Neuronal stem cell (in vitro differentiated cells): ENCODE measurements at regions not wholly inside any gene's neighbourhood (a gene's known extent, or its start where the extent isn't known, plus 50 kb on each side); places are given as distances from the start of the nearest gene placed in this dataset.

Experiments
- DNase-seq: peaks from one replicate; pipeline ENCODE4 v3.0.0-alpha.2; 2013; ENCODE audit warnings: low spot score
- H2AFZ ChIP-seq: one replicate; pipeline ENCODE4 v1.6.1; 2013; ENCODE audit warnings: mild to moderate bottlenecking, low read length, inconsistent platforms
- H2AK5ac ChIP-seq: 2 replicates; pipeline ENCODE4 v1.6.1; 2013; ENCODE audit warnings: low read depth, mild to moderate bottlenecking, inconsistent platforms, low read length, moderate library complexity, mixed read lengths
- H2BK120ac ChIP-seq: 2 replicates; pipeline ENCODE4 v1.6.1; 2013; ENCODE audit warnings: low read depth, mild to moderate bottlenecking, inconsistent platforms, low read length, moderate library complexity, mixed read lengths
- H2BK12ac ChIP-seq: one replicate; pipeline ENCODE4 v1.6.1; 2013; ENCODE audit warnings: low read length, inconsistent platforms
- H2BK15ac ChIP-seq: 2 replicates; pipeline ENCODE4 v1.6.1; 2013; ENCODE audit warnings: mild to moderate bottlenecking, low read length, inconsistent platforms, mixed read lengths
- H2BK5ac ChIP-seq: one replicate; pipeline ENCODE4 v1.6.1; 2013; ENCODE audit warnings: inconsistent platforms, mild to moderate bottlenecking, low read length, moderate library complexity
- H3K14ac ChIP-seq: one replicate; pipeline ENCODE4 v1.6.1; 2013; ENCODE audit warnings: low read length, inconsistent platforms
- H3K18ac ChIP-seq: 2 replicates; pipeline ENCODE4 v1.6.1; 2013; ENCODE audit warnings: low read length, inconsistent platforms
- H3K23ac ChIP-seq: 2 replicates; pipeline ENCODE4 v1.6.1; 2013; ENCODE audit warnings: low read depth, mild to moderate bottlenecking, mixed read lengths, low read length, inconsistent platforms; ENCODE audit not compliant: poor library complexity
- H3K27ac ChIP-seq: replicated peaks from 3 replicates; pipeline ENCODE4 v1.5.1; 2013; ENCODE audit warnings: low read length, inconsistent platforms
- H3K27me3 ChIP-seq, 3 experiments: 2 replicates each; pipeline ENCODE4 v1.6.1; 2013; ENCODE audit warnings: low read length in 3 of 3, mild to moderate bottlenecking in 2 of 3, inconsistent platforms in 1 of 3, low read depth in 1 of 3, mixed read lengths in 1 of 3, moderate library complexity in 1 of 3; ENCODE audit not compliant: control insufficient read depth in 3 of 3, insufficient read depth in 3 of 3
- H3K36me3 ChIP-seq, 2 donors: replicated peaks in 1 of 2; 2 replicates each; pipeline ENCODE4 v1.6.1; 2013; ENCODE audit warnings: low read length in 2 of 2; ENCODE audit not compliant: control insufficient read depth in 2 of 2, insufficient read depth in 2 of 2
- H3K4ac ChIP-seq: 2 replicates; pipeline ENCODE4 v1.6.1; 2013; ENCODE audit warnings: inconsistent platforms, mild to moderate bottlenecking, low read length, moderate library complexity
- H3K4me1 ChIP-seq, 2 donors: 1 replicate in 1 of 2; 2 replicates in 1 of 2; pipeline ENCODE4 v1.6.1; 2013; ENCODE audit warnings: low read length in 2 of 2, low read depth in 1 of 2; ENCODE audit not compliant: control insufficient read depth in 2 of 2, insufficient read depth in 1 of 2
- H3K4me2 ChIP-seq: one replicate; pipeline ENCODE4 v1.6.1; 2013; ENCODE audit warnings: mild to moderate bottlenecking, low read length, inconsistent platforms; ENCODE audit not compliant: insufficient read depth, poor library complexity, severe bottlenecking
- H3K4me3 ChIP-seq, 2 donors: 2 replicates each; pipeline ENCODE4 v1.5.1; 2013; ENCODE audit warnings: low read length in 2 of 2, mild to moderate bottlenecking in 2 of 2, inconsistent platforms in 1 of 2, moderate library complexity in 1 of 2
- H3K79me1 ChIP-seq: one replicate; pipeline ENCODE4 v1.6.1; 2013; ENCODE audit warnings: low read depth, mild to moderate bottlenecking, inconsistent platforms, low read length, moderate library complexity
- H3K9ac ChIP-seq: one replicate; pipeline ENCODE4 v1.6.1; 2013; ENCODE audit warnings: mild to moderate bottlenecking, low read depth, low read length, inconsistent platforms; ENCODE audit not compliant: poor library complexity
- H3K9me3 ChIP-seq, 2 donors: replicated peaks in 1 of 2; 2 replicates each; pipeline versions ENCODE3 to v1.6.1; 2013; ENCODE audit warnings: low read length in 2 of 2, mild to moderate bottlenecking in 2 of 2, inconsistent platforms in 1 of 2, low read depth in 1 of 2, mixed read lengths in 1 of 2, moderate library complexity in 1 of 2; ENCODE audit not compliant: control insufficient read depth in 2 of 2, insufficient read depth in 1 of 2
- H4K8ac ChIP-seq: one replicate; pipeline ENCODE4 v1.6.1; 2013; ENCODE audit warnings: low read depth, mild to moderate bottlenecking, inconsistent platforms, low read length, moderate library complexity
- H4K91ac ChIP-seq: one replicate; pipeline ENCODE4 v1.6.1; 2013; ENCODE audit warnings: low read length, low read depth, mild to moderate bottlenecking, inconsistent platforms; ENCODE audit not compliant: poor library complexity
- WGBS, 2 donors: extraction: QIAGEN DNeasy Blood & Tissue Kit; methylation state at CpG; one replicate each; pipeline ENCODE4 v1.1.7; 2013; ENCODE audit warnings: missing lambda C conversion rate in 2 of 2, mixed read lengths in 1 of 2; ENCODE audit not compliant: insufficient read length in 2 of 2, insufficient replicate concordance in 1 of 2; ENCODE audit errors: extremely low coverage in 2 of 2; 5-methylcytosine and 5-hydroxymethylcytosine counted together

- Histone ChIP-seq H3K27me3 (no peaks in the 10 kb centered on the region), H4K8ac (no peak overlapping the region), H3K14ac (no peak overlapping the region), H3K4me3 (no peak overlapping the region), H3K27ac (no peak overlapping the region), H2BK15ac (no peak overlapping the region), H2BK5ac (no peak overlapping the region), H2BK12ac (no peak overlapping the region), H3K4me1 (peaks cover 0 to 3% of the 10 kb centered on the region in 2 donors), H3K36me3 (no peaks in the 10 kb centered on the region), H3K9ac (no peak overlapping the region), H3K23ac (no peak overlapping the region), H2AK5ac (no peak overlapping the region), H3K79me1 (no peaks in the 10 kb centered on the region), H3K4me2 (no peak overlapping the region), H2AFZ (no peak overlapping the region), H3K9me3 (no peaks in the 10 kb centered on the region), H3K18ac (no peak overlapping the region), H4K91ac (no peak overlapping the region), H2BK120ac (no peak overlapping the region), H3K4ac (no peak overlapping the region)
- WGBS, 2 donors, result no CpG with 5 or more reads among the region's 1 CpG
- DNase-seq, result no peak
Measured at GRCh38 chr17:69630056-69630635, 215.6 kb downstream of the MAP2K6 start.

GRCh38 chr17:69634844-69635243 lies 220.3 kb downstream of the MAP2K6 start:
- no peak overlapping the region for H3K23ac ChIP-seq
- DNase-seq, result no peak
- H2BK5ac ChIP-seq, result no peak overlapping the region
- no peak overlapping the region for H3K27ac ChIP-seq
- H3K4me3 ChIP-seq, result no peak overlapping the region
- no peak overlapping the region for H4K8ac ChIP-seq
- H2BK15ac ChIP-seq, result no peak overlapping the region
- H4K91ac ChIP-seq, result no peak overlapping the region
- no peak overlapping the region for H2BK120ac ChIP-seq
- H3K4me2 ChIP-seq, result no peak overlapping the region
- no peak overlapping the region for H3K9ac ChIP-seq
- H3K9me3 ChIP-seq, result no peaks in the 10 kb centered on the region
- H3K27me3 ChIP-seq, result no peaks in the 10 kb centered on the region
- no peak overlapping the region for H3K18ac ChIP-seq
- H3K4me1 ChIP-seq, result peaks cover 0 to 3% of the 10 kb centered on the region in 2 donors
- H2AK5ac ChIP-seq, result no peak overlapping the region
- H3K36me3 ChIP-seq, result no peaks in the 10 kb centered on the region
- no peak overlapping the region for H3K14ac ChIP-seq
- H3K4ac ChIP-seq, result no peak overlapping the region
- no peak overlapping the region for H2AFZ ChIP-seq
- no CpG with 5 or more reads among the region's 1 CpG for WGBS, 2 donors
- no peaks in the 10 kb centered on the region for H3K79me1 ChIP-seq
- H2BK12ac ChIP-seq, result no peak overlapping the region

GRCh38 chr17:69637446-69638156 lies 223.1 kb downstream of the MAP2K6 start:
- H2BK120ac ChIP-seq, result no peak overlapping the region
- peak overlapping the region; percentile 68 for H3K18ac ChIP-seq
- H4K91ac ChIP-seq, result no peak overlapping the region
- H3K27ac ChIP-seq, result no peak overlapping the region
- WGBS, 2 donors, result no CpG with 5 or more reads among the region's 4 CpGs
- H3K4me1 ChIP-seq, result peaks cover 0 to 3% of the 10 kb centered on the region in 2 donors
- H3K36me3 ChIP-seq, result no peaks in the 10 kb centered on the region
- no peak overlapping the region for H3K14ac ChIP-seq
- no peaks in the 10 kb centered on the region for H3K27me3 ChIP-seq
- no peak overlapping the region for H3K4me3 ChIP-seq
- H2AFZ ChIP-seq, result peak overlapping the region; percentile 19
- no peak overlapping the region for H2BK12ac ChIP-seq
- H4K8ac ChIP-seq, result no peak overlapping the region
- H2AK5ac ChIP-seq, result no peak overlapping the region
- H3K9ac ChIP-seq, result no peak overlapping the region
- H2BK5ac ChIP-seq, result no peak overlapping the region
- no peak for DNase-seq
- H3K4me2 ChIP-seq, result no peak overlapping the region
- H3K4ac ChIP-seq, result no peak overlapping the region
- H3K9me3 ChIP-seq, result no peaks in the 10 kb centered on the region
- H3K23ac ChIP-seq, result no peak overlapping the region
- H2BK15ac ChIP-seq, result no peak overlapping the region
- H3K79me1 ChIP-seq, result no peaks in the 10 kb centered on the region

GRCh38 chr17:69639096-69639495 lies 224.6 kb downstream of the MAP2K6 start:
- no peak overlapping the region for H3K27ac ChIP-seq
- H3K79me1 ChIP-seq, result no peaks in the 10 kb centered on the region
- H3K9ac ChIP-seq, result no peak overlapping the region
- no peak overlapping the region for H2AK5ac ChIP-seq
- no peak overlapping the region for H2BK120ac ChIP-seq
- H3K14ac ChIP-seq, result no peak overlapping the region
- no peak overlapping the region for H2BK15ac ChIP-seq
- H3K23ac ChIP-seq, result no peak overlapping the region
- no peak overlapping the region for H2AFZ ChIP-seq
- H3K4me2 ChIP-seq, result no peak overlapping the region
- no peak overlapping the region for H4K91ac ChIP-seq
- H3K27me3 ChIP-seq, result no peaks in the 10 kb centered on the region
- H3K4me3 ChIP-seq, result no peak overlapping the region
- H3K4ac ChIP-seq, result no peak overlapping the region
- H3K18ac ChIP-seq, result no peak overlapping the region
- H3K36me3 ChIP-seq, result no peaks in the 10 kb centered on the region
- DNase-seq, result no peak
- no peak overlapping the region for H4K8ac ChIP-seq
- H2BK5ac ChIP-seq, result no peak overlapping the region
- H3K4me1 ChIP-seq, result peaks cover 0 to 3% of the 10 kb centered on the region in 2 donors
- no CpG with 5 or more reads among the region's 1 CpG for WGBS, 2 donors
- H3K9me3 ChIP-seq, result peaks cover 0 to 3% of the 10 kb centered on the region in 2 donors
- no peak overlapping the region for H2BK12ac ChIP-seq
